HEK293 (cell line): ENCODE measurements at regions not wholly inside any gene's neighbourhood (a gene's known extent, or its start where the extent isn't known, plus 50 kb on each side); places are given as distances from the start of the nearest gene placed in this dataset.

Experiments used
- BCL11B ChIP-seq: fragments of 450-650 bp; formaldehyde crosslinking; IDR thresholded peaks from 2 replicates; pipeline ENCODE4 v1.5.1; 2016; ENCODE audit warnings: low read depth, missing biosample characterization, missing genetic modification characterization
- CTCF ChIP-seq: fragments of 450-650 bp; formaldehyde crosslinking; IDR thresholded peaks from 2 replicates; pipeline ENCODE4 v1.5.1; 2016; ENCODE audit warnings: missing biosample characterization, missing genetic modification characterization
- PRDM4 ChIP-seq: fragments of 450-650 bp; formaldehyde crosslinking; IDR thresholded peaks from 2 replicates; pipeline ENCODE4 v1.5.1; 2017; ENCODE audit warnings: missing biosample characterization, missing genetic modification characterization
- ZBTB8A ChIP-seq: fragments of 450-650 bp; formaldehyde crosslinking; IDR thresholded peaks from 2 replicates; pipeline ENCODE4 v1.5.1; 2016; ENCODE audit warnings: missing biosample characterization, missing genetic modification characterization

- TF ChIP-seq CTCF (tag by site-specific recombination) (no peak), ZBTB8A (tag by site-specific recombination) (no peak), PRDM4 (tag by site-specific recombination) (no peak), BCL11B (no peak)
These were observed 173.9 kb downstream of the EPM2A start for GRCh38 chr6:145561095-145562072.
